ENCODE measurements at regions not wholly inside any gene's neighbourhood (a gene's known extent, or its start where the extent isn't known, plus 50 kb on each side); places are given as distances from the start of the nearest gene placed in this dataset.

GRCh38 chr20:48293671-48294070 is 508.4 kb upstream of the SULF2 start:
- Mint-ChIP-seq H3K27ac (no peak overlapping the region), H3K4me1 (peaks cover 0 to 2% (median 0%) of the 10 kb centered on the region in 4 donors), H3K36me3 (no peaks in the 10 kb centered on the region), H3K4me3 (no peak overlapping the region), H3K27me3 (peaks cover 8 to 21% of the 10 kb centered on the region in 2 donors), H3K9me3 (peaks cover 0 to 1% (median 0%) of the 10 kb centered on the region in 8 donors)
- ChIA-PET CTCF (ENCODE audit: partially characterized antibody) (no interaction called here), POLR2A (ENCODE audit: partially characterized antibody) (no interaction called here)
- Histone ChIP-seq H3K9me3 (ENCODE audit: control insufficient read depth in 1 of 2, low read length in 2 of 2) (no peaks in the 10 kb centered on the region), H3K27me3 (ENCODE audit: insufficient read depth, low read length) (no peaks in the 10 kb centered on the region), H3K4me3 (ENCODE audit: low read length in 2 of 2) (no peak overlapping the region), H3K36me3 (ENCODE audit: insufficient read depth, low read length) (no peaks in the 10 kb centered on the region), H3K27ac (ENCODE audit: low read depth, low read length) (no peak overlapping the region), H3K4me1 (ENCODE audit: insufficient read depth, low read length) (no peaks in the 10 kb centered on the region)
- no peak for DNase-seq
- intact Hi-C loops (cut with micrococcal nuclease): no loop called here

GRCh38 chr20:48292806-48293205 is 507.5 kb upstream of the SULF2 start:
- Histone ChIP-seq H3K27me3 (ENCODE audit: insufficient read depth, low read length) (no peaks in the 10 kb centered on the region), H3K4me3 (ENCODE audit: low read length in 2 of 2) (no peak overlapping the region), H3K4me1 (ENCODE audit: insufficient read depth, low read length) (no peaks in the 10 kb centered on the region), H3K27ac (ENCODE audit: low read depth, low read length) (no peak overlapping the region), H3K36me3 (ENCODE audit: insufficient read depth, low read length) (no peaks in the 10 kb centered on the region), H3K9me3 (ENCODE audit: control insufficient read depth in 1 of 2, low read length in 2 of 2) (no peaks in the 10 kb centered on the region)
- no peak overlapping the region for H3K27ac Mint-ChIP-seq
- peaks cover 0 to 2% (median 0%) of the 10 kb centered on the region in 4 donors for H3K4me1 Mint-ChIP-seq
- H3K9me3 Mint-ChIP-seq: peaks cover 0 to 1% (median 0%) of the 10 kb centered on the region in 8 donors
- intact Hi-C loops (cut with micrococcal nuclease): no loop called here
- POLR2A ChIA-PET (ENCODE audit: partially characterized antibody): no interaction called here
- H3K4me3 Mint-ChIP-seq: no peak overlapping the region
- no peak for DNase-seq
- CTCF ChIA-PET (ENCODE audit: partially characterized antibody): no interaction called here
- no peaks in the 10 kb centered on the region for H3K36me3 Mint-ChIP-seq
- H3K27me3 Mint-ChIP-seq: peaks cover 10 to 22% of the 10 kb centered on the region in 2 donors

- Mint-ChIP-seq H3K27ac (no peak overlapping the region), H3K9me3 (peaks cover 0 to 1% (median 0%) of the 10 kb centered on the region in 8 donors), H3K36me3 (no peaks in the 10 kb centered on the region), H3K4me3 (no peak overlapping the region), H3K27me3 (peaks cover 10 to 24% of the 10 kb centered on the region in 2 donors), H3K4me1 (peaks cover 0 to 2% (median 0%) of the 10 kb centered on the region in 4 donors)
- ChIA-PET POLR2A (ENCODE audit: partially characterized antibody) (no interaction called here), CTCF (ENCODE audit: partially characterized antibody) (no interaction called here)
- Histone ChIP-seq H3K4me3 (ENCODE audit: low read length in 2 of 2) (no peak overlapping the region), H3K36me3 (ENCODE audit: insufficient read depth, low read length) (no peaks in the 10 kb centered on the region), H3K9me3 (ENCODE audit: control insufficient read depth in 1 of 2, low read length in 2 of 2) (no peaks in the 10 kb centered on the region), H3K27ac (ENCODE audit: low read depth, low read length) (no peak overlapping the region), H3K4me1 (ENCODE audit: insufficient read depth, low read length) (no peaks in the 10 kb centered on the region), H3K27me3 (ENCODE audit: insufficient read depth, low read length) (no peaks in the 10 kb centered on the region)
- no peak for DNase-seq
- intact Hi-C loops (cut with micrococcal nuclease): no loop called here
Measured at GRCh38 chr20:48291896-48292295, 506.6 kb upstream of the SULF2 start.

GRCh38 chr20:48288930-48289507 is 503.7 kb upstream of the SULF2 start:
- H3K27ac ChIP-seq (ENCODE audit: low read depth, low read length): no peak overlapping the region
- no peaks in the 10 kb centered on the region for H3K4me1 ChIP-seq (ENCODE audit: insufficient read depth, low read length)
- peaks cover 0 to 1% (median 0%) of the 10 kb centered on the region in 8 donors for H3K9me3 Mint-ChIP-seq
- intact Hi-C loops (cut with micrococcal nuclease): no loop called here
- H3K36me3 Mint-ChIP-seq: no peaks in the 10 kb centered on the region
- ChIA-PET POLR2A (ENCODE audit: partially characterized antibody) (no interaction called here), CTCF (ENCODE audit: partially characterized antibody) (no interaction called here)
- no peak overlapping the region for H3K27ac Mint-ChIP-seq
- DNase-seq: no peak
- no peaks in the 10 kb centered on the region for H3K4me1 Mint-ChIP-seq
- no peaks in the 10 kb centered on the region for H3K36me3 ChIP-seq (ENCODE audit: insufficient read depth, low read length)
- no peaks in the 10 kb centered on the region for H3K27me3 ChIP-seq (ENCODE audit: insufficient read depth, low read length)
- H3K27me3 Mint-ChIP-seq: peaks cover 10 to 23% of the 10 kb centered on the region in 2 donors
- no peak overlapping the region for H3K4me3 ChIP-seq (ENCODE audit: low read length in 2 of 2)
- no peak overlapping the region for H3K4me3 Mint-ChIP-seq
- no peaks in the 10 kb centered on the region for H3K9me3 ChIP-seq (ENCODE audit: control insufficient read depth in 1 of 2, low read length in 2 of 2)

GRCh38 chr20:48287552-48288170 is 502.4 kb upstream of the SULF2 start:
- no peak for DNase-seq
- no peaks in the 10 kb centered on the region for H3K36me3 Mint-ChIP-seq
- H3K27me3 Mint-ChIP-seq: peaks cover 14 to 25% of the 10 kb centered on the region in 2 donors
- H3K4me1 Mint-ChIP-seq: no peaks in the 10 kb centered on the region
- POLR2A ChIA-PET (ENCODE audit: partially characterized antibody): no interaction called here
- H3K4me3 Mint-ChIP-seq: no peak overlapping the region
- no peaks in the 10 kb centered on the region for H3K27me3 ChIP-seq (ENCODE audit: insufficient read depth, low read length)
- H3K36me3 ChIP-seq (ENCODE audit: insufficient read depth, low read length): no peaks in the 10 kb centered on the region
- no peaks in the 10 kb centered on the region for H3K4me1 ChIP-seq (ENCODE audit: insufficient read depth, low read length)
- intact Hi-C loops (cut with micrococcal nuclease): no loop called here
- H3K9me3 ChIP-seq (ENCODE audit: control insufficient read depth in 1 of 2, low read length in 2 of 2): no peaks in the 10 kb centered on the region
- peaks cover 0 to 1% (median 0%) of the 10 kb centered on the region in 8 donors for H3K9me3 Mint-ChIP-seq
- no peak overlapping the region for H3K27ac Mint-ChIP-seq
- H3K27ac ChIP-seq (ENCODE audit: low read depth, low read length): no peak overlapping the region
- H3K4me3 ChIP-seq (ENCODE audit: low read length in 2 of 2): no peak overlapping the region
- CTCF ChIA-PET (ENCODE audit: partially characterized antibody): no interaction called here

- H3K36me3 Mint-ChIP-seq: no peaks in the 10 kb centered on the region
- H3K4me1 ChIP-seq (ENCODE audit: insufficient read depth, low read length): no peaks in the 10 kb centered on the region
- no peak for DNase-seq
- no peaks in the 10 kb centered on the region for H3K4me1 Mint-ChIP-seq
- H3K4me3 Mint-ChIP-seq: no peak overlapping the region
- no peak overlapping the region for H3K4me3 ChIP-seq (ENCODE audit: low read length in 2 of 2)
- no peaks in the 10 kb centered on the region for H3K9me3 ChIP-seq (ENCODE audit: control insufficient read depth in 1 of 2, low read length in 2 of 2)
- H3K27ac ChIP-seq (ENCODE audit: low read depth, low read length): no peak overlapping the region
- no peak overlapping the region for H3K27ac Mint-ChIP-seq
- ChIA-PET POLR2A (ENCODE audit: partially characterized antibody) (no interaction called here), CTCF (ENCODE audit: partially characterized antibody) (no interaction called here)
- no peaks in the 10 kb centered on the region for H3K36me3 ChIP-seq (ENCODE audit: insufficient read depth, low read length)
- H3K27me3 Mint-ChIP-seq: peaks cover 16 to 22% of the 10 kb centered on the region in 2 donors
- H3K27me3 ChIP-seq (ENCODE audit: insufficient read depth, low read length): no peaks in the 10 kb centered on the region
- H3K9me3 Mint-ChIP-seq: no peaks in the 10 kb centered on the region
- intact Hi-C loops (cut with micrococcal nuclease): no loop called here
Measured at GRCh38 chr20:48287021-48287494, 501.8 kb upstream of the SULF2 start.

- Mint-ChIP-seq H3K9me3 (no peaks in the 10 kb centered on the region), H3K36me3 (no peaks in the 10 kb centered on the region), H3K4me3 (no peak overlapping the region), H3K4me1 (no peaks in the 10 kb centered on the region), H3K27ac (no peak overlapping the region), H3K27me3 (peaks cover 16 to 25% of the 10 kb centered on the region in 2 donors)
- ChIA-PET POLR2A (ENCODE audit: partially characterized antibody) (no interaction called here), CTCF (ENCODE audit: partially characterized antibody) (no interaction called here)
- no peak overlapping the region for H3K4me3 ChIP-seq (ENCODE audit: low read length in 2 of 2)
- no peak for DNase-seq
- no peak overlapping the region for H3K27ac ChIP-seq (ENCODE audit: low read depth, low read length)
- H3K4me1 ChIP-seq (ENCODE audit: insufficient read depth, low read length): no peaks in the 10 kb centered on the region
- no peaks in the 10 kb centered on the region for H3K27me3 ChIP-seq (ENCODE audit: insufficient read depth, low read length)
- intact Hi-C loops (cut with micrococcal nuclease): no loop called here
- H3K9me3 ChIP-seq (ENCODE audit: control insufficient read depth in 1 of 2, low read length in 2 of 2): no peaks in the 10 kb centered on the region
- H3K36me3 ChIP-seq (ENCODE audit: insufficient read depth, low read length): no peaks in the 10 kb centered on the region
Measured at GRCh38 chr20:48286601-48287000, 501.3 kb upstream of the SULF2 start.
